EL (cell line): ENCODE measurements at regions not wholly inside any gene's neighbourhood (a gene's known extent, or its start where the extent isn't known, plus 50 kb on each side); places are given as distances from the start of the nearest gene placed in this dataset.
A peak's percentile ranks its signal among the peaks of the same experiment; 100 is the strongest.
"Not testable (repeated sequence)": the region's sequence is repeated elsewhere in the genome, so short reads cannot be mapped to it uniquely, and the experiment has no call there.

Source experiments
- DNase-seq: peaks from one replicate; pipeline ENCODE4 v3.0.0-alpha.2; 2016

- DNase-seq: no peak
These were observed 603.0 kb downstream of the NR2F1-AS1 start for GRCh38 chr5:92977846-92978540.

GRCh38 chr5:92976156-92976555 is 604.9 kb downstream of the NR2F1-AS1 start:
- DNase-seq: no peak

GRCh38 chr5:92969781-92970237 is 611.2 kb downstream of the NR2F1-AS1 start:
- peak; percentile 4 for DNase-seq

- no peak for DNase-seq
These were observed 611.7 kb downstream of the NR2F1-AS1 start for GRCh38 chr5:92969191-92969780.

- no peak for DNase-seq
These were observed 617.2 kb downstream of the NR2F1-AS1 start for GRCh38 chr5:92963800-92964199.

- no peak for DNase-seq
These were observed 618.3 kb downstream of the NR2F1-AS1 start for GRCh38 chr5:92962752-92963151.

GRCh38 chr5:92956886-92957285 is 624.1 kb downstream of the NR2F1-AS1 start:
- no peak for DNase-seq

- no peak for DNase-seq
These were observed 628.8 kb downstream of the NR2F1-AS1 start for GRCh38 chr5:92952243-92952642.

GRCh38 chr5:92951746-92952145 is 629.3 kb downstream of the NR2F1-AS1 start:
- no peak for DNase-seq

- DNase-seq: no peak
These were observed 634.5 kb downstream of the NR2F1-AS1 start for GRCh38 chr5:92946546-92946945.

GRCh38 chr5:92945605-92946097 is 635.4 kb downstream of the NR2F1-AS1 start:
- no peak for DNase-seq

- peak; percentile 43 for DNase-seq
These were observed 636.0 kb downstream of the NR2F1-AS1 start for GRCh38 chr5:92944903-92945604.

GRCh38 chr5:92944337-92944736 is 636.7 kb downstream of the NR2F1-AS1 start:
- DNase-seq: no peak

GRCh38 chr5:92942762-92943161 is 638.3 kb downstream of the NR2F1-AS1 start:
- no peak for DNase-seq

- no peak for DNase-seq
These were observed 639.2 kb downstream of the NR2F1-AS1 start for GRCh38 chr5:92941806-92942205.

GRCh38 chr5:92939428-92939827 is 641.6 kb downstream of the NR2F1-AS1 start:
- peak; percentile 1 for DNase-seq

GRCh38 chr5:92937396-92937795 is 643.6 kb downstream of the NR2F1-AS1 start:
- DNase-seq: not testable (repeated sequence)

GRCh38 chr5:92930057-92930456 is 651.0 kb downstream of the NR2F1-AS1 start:
- DNase-seq: no peak

GRCh38 chr5:92927291-92927778 is 653.7 kb downstream of the NR2F1-AS1 start:
- DNase-seq: no peak

- DNase-seq: no peak
These were observed 657.1 kb downstream of the NR2F1-AS1 start for GRCh38 chr5:92923885-92924284.

GRCh38 chr5:92922231-92922967 is 658.6 kb downstream of the NR2F1-AS1 start:
- DNase-seq: no peak

- DNase-seq: peak; percentile 18
These were observed 664.0 kb downstream of the NR2F1-AS1 start for GRCh38 chr5:92917044-92917443.

- peak; percentile 30 for DNase-seq
These were observed 665.0 kb downstream of the NR2F1-AS1 start for GRCh38 chr5:92916036-92916435.
